Loucy (cell line): ENCODE measurements at regions not wholly inside any gene's neighbourhood (a gene's known extent, or its start where the extent isn't known, plus 50 kb on each side); places are given as distances from the start of the nearest gene placed in this dataset.
A peak's percentile ranks its signal among the peaks of the same experiment; 100 is the strongest.

Experiments used
- H2AFZ ChIP-seq: fragments of 200-600 bp; sonication (generic); 2 replicates; pipeline ENCODE4 v1.6.0; 2016; ENCODE audit warnings: antibody characterized with exemption, mild to moderate bottlenecking, low read length, moderate library complexity
- H3F3A ChIP-seq: fragments of 200-600 bp; 2 replicates; pipeline ENCODE4 v1.6.0; 2016; ENCODE audit warnings: antibody characterized with exemption, low read depth, mild to moderate bottlenecking
- H3K27me3 ChIP-seq: fragments of 200-600 bp; sonication (generic); 2 replicates; pipeline ENCODE4 v1.6.1; 2014; ENCODE audit warnings: low read length, mild to moderate bottlenecking; ENCODE audit not compliant: insufficient read depth, poor library complexity, severe bottlenecking
- H3K36me3 ChIP-seq: fragments of 200-600 bp; sonication (generic); 2 replicates; pipeline ENCODE4 v1.6.1; 2016; ENCODE audit warnings: low read length; ENCODE audit not compliant: insufficient read depth
- H3K4me1 ChIP-seq: fragments of 200-600 bp; sonication (generic); 2 replicates; pipeline ENCODE4 v1.5.1; 2014; ENCODE audit warnings: low read length, mild to moderate bottlenecking; ENCODE audit not compliant: insufficient read depth, poor library complexity, severe bottlenecking
- H3K4me2 ChIP-seq: fragments of 200-600 bp; sonication (generic); 2 replicates; pipeline ENCODE4 v1.6.0; 2014; ENCODE audit warnings: antibody characterized with exemption, low read length, low read depth, mild to moderate bottlenecking; ENCODE audit not compliant: poor library complexity, severe bottlenecking
- H3K4me3 ChIP-seq: fragments of 200-600 bp; sonication (generic); 2 replicates; pipeline ENCODE4 v1.5.1; 2014; ENCODE audit warnings: low read length, mild to moderate bottlenecking, mixed read lengths; ENCODE audit not compliant: poor library complexity, severe bottlenecking
- H3K79me2 ChIP-seq: fragments of 200-600 bp; sonication (generic); 2 replicates; pipeline ENCODE4 v1.6.1; 2014; ENCODE audit warnings: low read length; ENCODE audit not compliant: insufficient read depth
- H3K9ac ChIP-seq: fragments of 200-600 bp; sonication (generic); 2 replicates; pipeline ENCODE4 v1.6.0; 2014; ENCODE audit warnings: mild to moderate bottlenecking, low read depth, low read length, moderate library complexity; ENCODE audit not compliant: poor library complexity, severe bottlenecking
- H3K9me2 ChIP-seq: fragments of 200-600 bp; sonication (generic); replicated peaks from 2 replicates; pipeline ENCODE4 v1.6.1; 2016; ENCODE audit warnings: low read depth, low read length, mixed read lengths
- H3K9me3 ChIP-seq: fragments of 200-600 bp; sonication (generic); 2 replicates; pipeline ENCODE4 v1.6.1; 2014; ENCODE audit warnings: mild to moderate bottlenecking, antibody characterized with exemption, low read length, low read depth; ENCODE audit not compliant: insufficient read depth
- H4K20me1 ChIP-seq: fragments of 200-600 bp; sonication (generic); 2 replicates; pipeline ENCODE4 v1.6.0; 2014; ENCODE audit warnings: antibody characterized with exemption, low read length, mild to moderate bottlenecking; ENCODE audit not compliant: insufficient read depth, poor library complexity, severe bottlenecking
- EZH2phosphoT487 ChIP-seq: fragments of 200-600 bp; IDR thresholded peaks from 2 replicates; pipeline ENCODE4 v1.6.1; 2018; ENCODE audit warnings: antibody characterized with exemption, mild to moderate bottlenecking, moderate library complexity, borderline replicate concordance
- TF ChIP-seq, protein P1 (sequence below): fragments of 200-600 bp; sonication (generic); conservative IDR thresholded peaks from 2 replicates; pipeline ENCODE4 v1.5.1; 2014; ENCODE audit warnings: mild to moderate bottlenecking, antibody characterized with exemption, low read length

DNA sequence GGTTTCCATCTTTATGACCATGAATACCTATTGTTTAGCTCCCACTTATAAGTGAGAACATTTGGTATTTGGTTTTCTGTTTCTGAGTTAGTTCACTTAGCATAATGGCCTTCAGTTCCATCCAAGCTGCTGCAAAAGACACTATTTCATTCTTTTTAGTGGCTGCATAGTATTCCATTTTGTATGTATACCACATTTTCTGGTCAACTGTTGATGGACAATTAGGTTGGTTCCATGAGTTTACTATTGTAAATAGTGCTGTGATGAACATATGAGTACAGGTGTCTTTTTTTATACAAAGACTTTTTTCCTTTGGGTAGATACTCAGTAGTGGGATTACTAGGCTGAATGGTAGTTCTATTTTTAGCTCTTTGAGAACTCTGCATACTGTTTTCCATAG, 87.8 kb upstream of the GOT2 start:
- no peaks in the 10 kb centered on the region for H4K20me1 ChIP-seq
- H3K4me3 ChIP-seq, result no peak overlapping the region
- no peak overlapping the region for H3K4me2 ChIP-seq
- no peaks in the 10 kb centered on the region for H3K79me2 ChIP-seq
- H3F3A ChIP-seq, result no peaks in the 10 kb centered on the region
- H3K27me3 ChIP-seq, result no peaks in the 10 kb centered on the region
- no peak overlapping the region for H3K9ac ChIP-seq
- no peaks in the 10 kb centered on the region for H3K4me1 ChIP-seq
- TF ChIP-seq, protein P1, sequence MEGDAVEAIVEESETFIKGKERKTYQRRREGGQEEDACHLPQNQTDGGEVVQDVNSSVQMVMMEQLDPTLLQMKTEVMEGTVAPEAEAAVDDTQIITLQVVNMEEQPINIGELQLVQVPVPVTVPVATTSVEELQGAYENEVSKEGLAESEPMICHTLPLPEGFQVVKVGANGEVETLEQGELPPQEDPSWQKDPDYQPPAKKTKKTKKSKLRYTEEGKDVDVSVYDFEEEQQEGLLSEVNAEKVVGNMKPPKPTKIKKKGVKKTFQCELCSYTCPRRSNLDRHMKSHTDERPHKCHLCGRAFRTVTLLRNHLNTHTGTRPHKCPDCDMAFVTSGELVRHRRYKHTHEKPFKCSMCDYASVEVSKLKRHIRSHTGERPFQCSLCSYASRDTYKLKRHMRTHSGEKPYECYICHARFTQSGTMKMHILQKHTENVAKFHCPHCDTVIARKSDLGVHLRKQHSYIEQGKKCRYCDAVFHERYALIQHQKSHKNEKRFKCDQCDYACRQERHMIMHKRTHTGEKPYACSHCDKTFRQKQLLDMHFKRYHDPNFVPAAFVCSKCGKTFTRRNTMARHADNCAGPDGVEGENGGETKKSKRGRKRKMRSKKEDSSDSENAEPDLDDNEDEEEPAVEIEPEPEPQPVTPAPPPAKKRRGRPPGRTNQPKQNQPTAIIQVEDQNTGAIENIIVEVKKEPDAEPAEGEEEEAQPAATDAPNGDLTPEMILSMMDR, result no peak
- TF ChIP-seq EZH2phosphoT487, result no peak
- H3K36me3 ChIP-seq, result no peaks in the 10 kb centered on the region
- no peak overlapping the region for H2AFZ ChIP-seq
- peaks cover 2% of the 10 kb centered on the region; the same call in 1 of the 2 replicates for H3K9me3 ChIP-seq
- no peaks in the 10 kb centered on the region for H3K9me2 ChIP-seq

GRCh38 chr16:58820411-58820810, 86.3 kb upstream of the GOT2 start:
- H3K79me2 ChIP-seq, result no peaks in the 10 kb centered on the region
- H3K9ac ChIP-seq, result no peak overlapping the region
- no peaks in the 10 kb centered on the region for H3K36me3 ChIP-seq
- H3K4me3 ChIP-seq, result no peak overlapping the region
- H2AFZ ChIP-seq, result no peak overlapping the region
- no peaks in the 10 kb centered on the region for H3K4me1 ChIP-seq
- TF ChIP-seq EZH2phosphoT487, result no peak
- TF ChIP-seq, protein P1, result no peak
- H3K9me3 ChIP-seq, result peaks cover 2% of the 10 kb centered on the region; the same call in 1 of the 2 replicates
- no peak overlapping the region for H3K4me2 ChIP-seq
- no peaks in the 10 kb centered on the region for H3F3A ChIP-seq
- no peaks in the 10 kb centered on the region for H3K27me3 ChIP-seq
- no peaks in the 10 kb centered on the region for H3K9me2 ChIP-seq
- no peaks in the 10 kb centered on the region for H4K20me1 ChIP-seq

GRCh38 chr16:58815181-58815888, 81.2 kb upstream of the GOT2 start:
- H3K79me2 ChIP-seq, result no peaks in the 10 kb centered on the region
- no peaks in the 10 kb centered on the region for H4K20me1 ChIP-seq
- H3K27me3 ChIP-seq, result no peaks in the 10 kb centered on the region
- no peaks in the 10 kb centered on the region for H3K9me3 ChIP-seq
- H3F3A ChIP-seq, result no peaks in the 10 kb centered on the region
- no peaks in the 10 kb centered on the region for H3K36me3 ChIP-seq
- no peak overlapping the region for H3K4me2 ChIP-seq
- H3K4me3 ChIP-seq, result no peak overlapping the region
- 0 out of 2 replicates have a peak overlapping the region, but pooled peaks have one; percentile 47 for H2AFZ ChIP-seq
- H3K9me2 ChIP-seq, result no peaks in the 10 kb centered on the region
- H3K9ac ChIP-seq, result no peak overlapping the region
- TF ChIP-seq, protein P1, result no peak
- no peak for TF ChIP-seq EZH2phosphoT487
- H3K4me1 ChIP-seq, result no peaks in the 10 kb centered on the region
